ENCODE measurements at regions not wholly inside any gene's neighbourhood (a gene's known extent, or its start where the extent isn't known, plus 50 kb on each side); places are given as distances from the start of the nearest gene placed in this dataset.

DNA sequence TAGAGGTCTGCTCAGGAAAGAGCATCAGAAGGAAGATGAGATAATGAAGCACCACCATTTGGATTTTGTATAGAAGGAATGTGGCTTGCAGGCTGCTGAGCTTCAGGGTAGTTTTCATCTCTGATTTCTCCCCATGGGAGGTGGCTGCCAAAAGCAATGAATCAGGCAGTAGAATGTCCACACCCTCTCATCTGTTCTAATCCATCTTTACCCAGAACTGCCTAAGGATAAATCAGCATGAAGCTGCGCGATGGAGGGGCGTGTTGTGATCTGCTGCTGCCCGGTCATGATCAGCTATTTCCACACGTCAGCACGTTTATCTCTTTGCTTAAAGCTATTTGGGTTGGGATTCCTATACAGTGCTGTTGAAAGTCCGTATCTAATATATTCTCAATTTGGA, 295.4 kb downstream of the FOXA2 start:
- Histone ChIP-seq H3K27ac (no peak overlapping the region), H3K4me3 (no peak overlapping the region)

DNA sequence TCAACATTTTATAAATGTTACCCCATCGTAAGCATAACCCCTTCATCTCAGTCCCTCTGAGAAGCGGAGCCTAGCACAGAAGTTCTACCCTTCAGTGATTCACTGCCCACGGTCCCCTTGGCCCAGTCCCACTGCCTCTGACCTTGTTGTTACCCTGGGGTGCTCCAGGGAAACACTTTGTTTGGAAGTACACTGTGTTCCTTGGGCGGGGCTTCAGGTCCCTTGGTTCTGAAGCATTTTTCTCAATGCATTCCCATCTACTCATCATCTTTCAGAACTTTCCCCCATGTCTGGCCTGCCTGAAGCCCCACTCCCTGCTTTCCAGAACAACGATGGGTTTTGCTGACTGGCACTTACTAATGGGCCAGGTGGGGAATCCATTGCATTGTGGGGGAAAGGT, 296.2 kb downstream of the FOXA2 start:
- peak overlapping the region in 2 of 21 experiments; percentile 36 to 54 for H3K27ac ChIP-seq
- no peak overlapping the region for H3K4me3 ChIP-seq

DNA sequence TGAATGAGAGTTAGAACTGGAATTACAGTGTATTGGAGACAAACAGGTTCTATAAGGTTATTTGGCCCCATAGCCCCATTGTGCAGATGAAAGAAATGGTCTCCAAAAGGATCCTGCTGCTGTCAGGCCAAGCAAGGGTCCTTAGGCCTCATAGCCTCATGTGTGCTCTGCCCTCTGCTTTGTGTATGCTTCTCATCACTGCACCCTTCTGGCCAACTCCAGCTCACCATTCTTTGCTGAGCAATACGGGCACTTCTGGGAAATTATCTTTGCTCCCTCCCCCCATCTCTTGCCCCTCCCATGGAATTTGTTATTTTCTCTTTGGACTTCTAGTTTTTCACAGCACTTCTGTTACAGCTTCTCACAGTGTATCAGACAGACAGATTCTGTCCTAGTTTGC, 298.8 kb downstream of the FOXA2 start:
- no peak overlapping the region for H3K4me3 ChIP-seq
- H3K27ac ChIP-seq = no peak overlapping the region

DNA sequence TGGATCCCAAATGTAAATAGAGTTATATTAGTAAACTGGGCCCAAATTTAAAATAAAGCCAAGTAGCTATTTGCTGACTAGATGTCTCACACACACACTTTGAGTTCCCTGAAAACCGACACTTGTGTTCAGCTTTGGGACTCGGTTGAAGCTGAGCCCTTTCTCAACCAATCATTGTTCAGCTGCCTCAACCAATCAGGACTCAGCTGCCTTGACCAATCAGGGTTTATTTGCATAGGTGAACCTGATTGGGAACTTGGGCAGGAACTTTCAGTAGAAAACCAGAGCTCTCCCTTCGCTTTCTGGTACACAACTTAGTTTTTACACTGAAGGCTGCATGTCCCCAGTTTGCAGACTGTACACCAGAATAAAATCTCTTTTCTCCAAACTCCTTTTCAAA, 301.7 kb downstream of the FOXA2 start:
- Histone ChIP-seq H3K27ac (no peak overlapping the region), H3K4me3 (no peak overlapping the region)

DNA sequence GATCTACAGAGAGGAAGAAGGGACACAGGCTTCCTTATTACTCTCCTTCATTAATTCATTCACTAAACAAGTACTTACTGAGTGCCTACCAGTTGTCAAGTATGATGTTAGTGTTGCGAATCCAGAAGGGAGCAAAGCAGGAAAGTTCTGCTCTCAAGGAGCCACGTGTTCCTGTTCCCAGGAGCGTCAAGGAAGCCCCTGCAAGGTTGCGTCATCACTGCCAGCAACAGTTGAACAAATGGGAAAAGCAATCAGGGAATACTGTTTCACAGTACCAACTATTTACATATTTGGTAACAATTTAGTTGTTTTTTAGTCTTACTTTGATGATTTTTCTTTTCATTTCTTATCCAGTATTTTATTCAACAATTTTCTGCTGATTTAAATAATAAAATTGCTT, 310.0 kb downstream of the FOXA2 start:
- Histone ChIP-seq H3K27ac (no peak overlapping the region), H3K4me3 (no peak overlapping the region)

DNA sequence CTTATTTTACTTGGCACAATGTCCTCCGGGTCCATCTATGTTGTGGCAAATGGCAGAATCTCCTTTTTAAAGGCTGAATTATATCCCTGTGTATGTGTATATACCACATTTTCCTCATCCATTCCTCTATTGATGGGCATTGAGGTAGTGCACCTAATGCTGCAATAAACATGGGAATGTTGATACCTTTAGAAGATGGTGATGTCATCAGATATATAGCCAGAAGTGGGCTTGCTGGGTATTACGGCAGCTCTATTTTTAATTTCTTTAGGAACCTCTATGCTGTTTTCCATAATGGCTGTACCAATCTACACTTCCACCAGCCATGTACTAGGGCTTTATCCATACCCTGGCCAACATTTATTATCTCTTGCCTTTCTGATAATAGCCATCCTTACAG, 315.7 kb downstream of the FOXA2 start:
- no peak overlapping the region for H3K4me3 ChIP-seq
- no peak overlapping the region for H3K27ac ChIP-seq

DNA sequence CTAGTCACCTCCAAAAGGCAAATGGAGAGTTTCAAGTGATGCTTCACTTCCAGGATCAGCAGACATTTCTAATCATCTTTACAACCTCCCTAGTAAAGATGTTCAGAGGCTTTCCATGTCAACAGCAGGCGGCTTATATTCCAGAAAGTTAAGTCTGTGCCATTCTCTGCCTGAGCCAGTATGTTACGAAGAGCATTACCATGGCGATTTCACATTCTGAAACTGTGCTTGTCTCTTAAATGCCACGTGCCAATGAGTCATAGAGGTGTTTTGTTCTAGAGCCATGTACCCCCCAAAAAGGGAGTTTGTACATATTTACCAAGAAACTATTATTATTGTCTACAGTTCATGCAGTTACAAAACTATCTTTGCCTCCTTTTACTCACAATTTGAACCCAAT, 319.5 kb downstream of the FOXA2 start:
- H3K27ac ChIP-seq = no peak overlapping the region
- no peak overlapping the region for H3K4me3 ChIP-seq

DNA sequence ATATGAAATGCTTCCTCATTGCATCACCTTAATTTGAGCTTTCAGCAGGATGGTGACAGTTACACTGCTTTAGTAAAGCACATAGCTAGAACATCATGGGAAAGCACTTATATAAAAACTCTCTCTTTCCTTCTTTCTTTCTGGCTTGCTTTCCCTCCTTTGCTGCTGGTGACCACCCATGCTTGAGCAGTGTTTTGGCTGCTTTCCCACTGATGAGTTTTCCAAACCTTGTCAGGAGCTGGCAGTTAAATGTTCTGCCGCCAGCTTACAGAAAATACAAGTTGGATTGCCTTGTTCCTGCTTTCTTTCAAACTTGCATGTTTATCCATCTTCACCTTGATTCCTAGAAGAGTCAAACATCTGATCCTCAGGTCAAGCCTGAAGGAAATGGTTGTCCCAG, 323.9 kb downstream of the FOXA2 start:
- H3K27ac ChIP-seq = no peak overlapping the region
- no peak overlapping the region for H3K4me3 ChIP-seq

DNA sequence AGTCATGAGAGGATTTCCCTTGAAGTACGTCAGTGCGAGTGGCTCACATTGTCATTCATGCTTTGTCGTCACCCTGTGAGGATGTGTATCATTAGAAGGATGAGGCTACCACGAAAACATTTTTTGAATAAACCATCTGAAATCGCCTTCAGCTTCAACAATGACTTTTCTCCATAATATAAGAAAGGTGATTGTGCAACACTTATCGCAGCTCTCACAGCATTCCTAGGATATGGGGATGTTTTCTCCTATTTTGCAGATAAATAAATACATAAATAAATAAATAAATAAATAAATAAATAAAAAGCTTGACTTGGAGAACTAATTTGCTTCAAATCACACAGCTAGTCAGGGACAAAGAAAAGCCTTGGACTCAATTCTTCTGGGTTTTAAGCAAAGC, 326.5 kb downstream of the FOXA2 start:
- Histone ChIP-seq H3K27ac (no peak overlapping the region), H3K4me3 (no peak overlapping the region)

DNA sequence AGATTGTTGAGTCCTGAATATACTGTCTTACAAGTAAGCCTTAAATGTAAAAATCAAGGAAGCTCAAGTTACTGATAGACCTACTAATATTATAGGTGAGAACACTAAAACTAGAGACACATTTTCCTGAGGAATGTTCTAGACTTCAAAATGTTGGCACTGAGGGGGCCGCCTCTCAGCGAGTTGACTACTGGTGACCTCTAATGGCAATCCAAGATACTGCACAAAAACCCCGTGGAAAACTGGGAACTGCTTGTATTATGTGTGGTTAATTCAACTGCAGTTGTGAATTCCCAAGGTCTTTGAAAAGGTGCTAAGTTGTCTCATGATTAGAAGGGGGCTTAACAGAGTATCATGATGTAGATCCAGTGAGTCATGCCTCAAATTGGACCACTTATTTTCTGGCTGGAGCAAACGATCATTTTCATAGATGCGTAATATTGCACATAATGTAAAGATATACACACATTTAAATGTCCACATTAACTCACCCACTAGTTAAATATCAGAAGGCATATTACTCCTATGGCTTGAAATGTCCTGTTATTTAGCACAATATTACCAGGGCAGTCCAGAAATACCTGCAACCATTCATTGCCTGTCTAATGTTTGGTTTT, 336.2 kb downstream of the FOXA2 start:
- H3K27ac ChIP-seq = no peak overlapping the region
- H3K4me3 ChIP-seq = no peak overlapping the region

DNA sequence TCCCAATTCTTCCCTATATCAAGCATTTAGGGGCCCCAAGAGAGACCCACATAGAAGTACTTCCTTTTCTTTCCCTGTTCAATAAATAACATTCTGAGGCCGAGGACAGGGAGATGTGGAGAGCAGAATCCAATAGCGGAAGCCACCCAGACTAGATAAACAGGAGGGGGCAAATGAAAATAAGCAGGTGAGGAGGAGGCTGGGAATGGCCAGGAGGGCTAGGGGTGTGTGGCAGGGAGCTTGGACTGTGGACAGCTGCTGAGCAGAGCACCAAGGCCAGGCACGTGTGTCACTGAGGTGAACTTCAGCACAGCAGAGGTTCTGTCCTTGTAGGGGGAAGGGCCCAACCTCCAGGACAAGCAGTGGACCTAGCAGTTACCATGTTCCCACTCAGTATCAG, 339.2 kb downstream of the FOXA2 start:
- Histone ChIP-seq H3K4me3 (no peak overlapping the region), H3K27ac (no peak overlapping the region)

DNA sequence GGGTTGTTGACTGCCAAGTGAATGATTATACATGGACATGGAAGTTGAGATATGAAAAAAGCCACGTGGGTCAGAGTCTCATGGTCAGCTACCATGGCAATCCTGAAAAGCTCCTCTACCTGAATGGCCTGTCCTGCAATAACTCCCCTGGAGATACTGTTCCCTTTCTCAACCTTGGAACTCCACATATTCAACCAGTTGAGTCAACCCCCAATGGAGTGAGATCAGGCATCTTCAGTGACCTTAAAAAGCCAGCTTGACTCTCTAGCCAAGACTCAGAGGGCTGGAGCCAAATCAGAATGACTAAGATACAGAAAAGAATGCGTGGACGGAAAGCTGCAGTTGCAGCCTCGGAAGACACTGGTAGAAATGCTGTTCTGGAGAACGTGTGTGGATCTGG, 341.3 kb downstream of the FOXA2 start:
- no peak overlapping the region for H3K4me3 ChIP-seq

DNA sequence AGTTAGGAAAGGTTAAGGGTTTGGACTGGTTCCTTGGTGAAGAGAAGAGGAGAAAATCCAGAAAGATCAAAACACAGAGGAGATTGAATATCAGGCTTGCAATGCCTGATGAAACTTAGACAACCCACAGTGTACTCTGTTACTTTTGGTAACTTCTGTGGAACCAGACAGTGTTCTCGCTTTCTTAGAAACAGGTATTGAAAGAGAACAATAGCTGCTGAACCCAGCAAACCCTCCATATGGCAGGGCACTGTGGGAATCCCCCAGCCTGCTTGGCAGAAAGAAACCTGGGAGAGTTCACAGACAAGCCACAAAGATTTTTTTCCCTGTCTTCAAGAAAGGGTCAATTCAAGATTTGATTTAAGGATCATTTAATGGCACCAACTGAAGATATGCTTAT, 342.8 kb downstream of the FOXA2 start:
- Histone ChIP-seq H3K27ac (no peak overlapping the region), H3K4me3 (no peak overlapping the region)

More for the DNA sequence above, 341.3 kb downstream of the FOXA2 start:
- no peak overlapping the region for H3K27ac ChIP-seq

DNA sequence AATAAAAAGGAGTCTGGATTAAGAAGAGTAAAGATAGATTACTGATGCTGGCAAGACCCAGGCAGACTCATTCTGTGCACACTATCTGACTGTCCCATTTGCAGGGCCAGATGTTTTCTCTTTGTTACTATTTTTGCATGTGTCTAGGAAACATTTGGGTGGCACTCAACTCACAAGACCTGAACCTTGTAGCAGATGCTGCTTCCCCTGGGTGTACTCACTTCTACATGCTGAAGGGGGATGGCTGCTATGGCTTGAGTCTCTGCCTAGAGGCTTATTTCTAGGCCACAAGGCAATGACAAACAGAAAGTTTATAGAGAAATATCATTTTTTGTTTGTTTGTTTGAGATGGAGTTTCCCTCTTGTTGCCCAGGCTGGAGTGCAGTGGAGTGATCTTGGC, 351.4 kb downstream of the FOXA2 start:
- no peak overlapping the region for H3K4me3 ChIP-seq
- H3K27ac ChIP-seq = no peak overlapping the region

DNA sequence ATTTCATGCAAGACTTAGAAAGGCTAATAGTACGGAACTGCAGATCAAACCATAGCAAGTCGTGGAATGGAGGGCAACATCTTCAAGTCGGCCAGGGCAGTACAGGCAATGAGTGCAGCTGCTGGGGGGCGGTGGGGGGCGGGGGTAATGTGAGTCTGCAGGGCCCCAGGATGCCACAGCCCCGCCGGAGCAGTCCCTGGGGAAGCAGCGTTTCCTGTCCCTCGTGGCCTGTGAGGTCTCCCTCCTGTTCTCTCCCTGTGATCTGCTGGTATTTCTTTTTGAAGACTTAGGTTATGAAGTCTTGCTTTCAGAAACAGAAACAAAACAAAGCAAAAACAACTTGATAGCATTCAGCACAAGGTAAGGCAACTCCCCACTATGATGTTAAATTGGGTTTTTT, 351.9 kb downstream of the FOXA2 start:
- H3K4me3 ChIP-seq = no peak overlapping the region
- no peak overlapping the region for H3K27ac ChIP-seq

DNA sequence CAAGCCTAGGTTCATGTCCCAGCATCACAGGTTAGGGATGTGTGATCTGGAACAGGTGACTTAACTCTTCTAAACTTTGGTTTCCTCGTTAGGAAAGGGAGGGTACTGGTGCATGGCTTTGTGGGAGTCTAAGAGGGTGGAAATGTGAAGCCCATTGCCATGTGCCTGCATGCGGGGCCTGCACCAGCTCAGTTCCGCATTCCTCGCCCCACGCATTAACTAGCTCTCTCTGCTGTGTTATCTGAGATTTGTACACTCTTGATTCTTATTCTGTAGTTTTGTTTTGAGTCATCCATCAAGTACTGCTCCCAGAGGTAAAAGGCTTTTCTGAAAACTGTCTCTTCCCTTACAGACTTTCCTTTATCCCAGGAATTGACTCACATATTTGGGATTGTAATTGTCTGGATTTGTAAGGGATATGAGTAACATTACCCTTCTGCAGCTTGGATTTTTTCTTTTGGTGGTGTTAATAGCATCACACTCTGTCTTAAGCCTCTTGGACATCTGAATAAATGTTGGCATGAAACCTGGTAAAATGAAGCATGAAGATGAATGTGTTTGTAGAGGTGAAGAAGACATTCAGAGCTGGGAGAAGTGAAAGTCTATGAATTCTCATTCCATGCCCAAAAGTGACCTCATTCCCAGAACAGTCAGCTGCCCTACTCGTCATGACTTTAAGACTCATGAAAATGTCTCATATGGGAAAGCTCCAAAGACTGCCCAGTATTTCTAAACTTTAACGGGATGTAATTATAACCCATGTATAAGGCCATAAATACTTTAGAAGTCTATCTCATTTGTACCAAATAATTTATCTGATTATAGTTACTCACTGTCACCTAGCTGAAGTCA, 357.3 kb downstream of the FOXA2 start:
- Histone ChIP-seq H3K4me3 (no peak overlapping the region), H3K27ac (no peak overlapping the region)

DNA sequence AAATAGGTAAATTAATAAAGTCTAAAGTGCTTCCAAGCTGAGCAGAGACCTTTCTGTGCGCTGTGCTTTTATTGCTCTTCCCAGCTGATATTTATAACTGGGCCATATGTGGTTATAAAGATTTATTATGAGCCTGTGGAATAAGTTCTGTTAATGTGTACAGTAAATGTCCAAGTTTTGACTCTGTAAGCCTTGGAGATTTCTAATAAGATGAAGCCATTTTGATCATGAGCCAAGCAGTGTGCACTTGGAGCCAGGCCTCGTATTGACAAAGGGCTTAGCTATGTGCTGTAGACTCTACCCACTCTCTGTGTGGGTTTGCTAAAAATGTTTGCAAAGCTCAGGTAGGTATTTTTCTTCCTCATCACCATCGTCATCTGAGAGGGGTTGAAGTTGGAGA, 361.1 kb downstream of the FOXA2 start:
- Histone ChIP-seq H3K4me3 (no peak overlapping the region), H3K27ac (no peak overlapping the region)

DNA sequence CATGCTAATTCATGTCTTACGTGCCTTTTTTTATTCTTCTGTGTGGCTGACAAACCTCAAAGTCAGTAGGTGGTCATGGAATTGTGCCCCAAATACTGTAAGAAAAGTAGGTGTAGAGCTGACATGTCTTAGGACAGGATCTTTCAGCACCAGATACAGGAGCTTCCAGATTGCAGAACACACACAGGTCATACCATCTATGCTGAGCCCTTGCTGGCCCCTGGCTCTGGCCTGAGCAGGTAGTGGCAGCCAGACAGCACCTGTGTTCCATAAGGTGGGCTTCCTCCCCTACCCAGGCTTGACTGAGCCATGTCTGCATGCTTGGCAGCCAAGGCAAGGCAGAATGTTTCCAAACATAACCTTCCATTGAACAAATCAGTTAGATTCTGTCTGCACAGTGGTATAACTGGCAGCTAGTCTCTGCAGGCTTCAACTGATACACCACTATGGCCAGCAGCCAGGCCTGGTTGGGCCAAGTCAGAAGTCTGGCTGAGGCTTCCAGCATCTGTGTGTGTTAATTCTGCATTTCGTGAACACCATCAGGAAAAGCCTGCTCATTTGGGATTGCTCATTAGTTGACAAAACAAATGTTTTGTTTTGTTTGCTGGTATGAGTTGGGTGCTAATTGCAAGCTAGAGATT, 366.5 kb downstream of the FOXA2 start:
- no peak overlapping the region for H3K4me3 ChIP-seq

DNA sequence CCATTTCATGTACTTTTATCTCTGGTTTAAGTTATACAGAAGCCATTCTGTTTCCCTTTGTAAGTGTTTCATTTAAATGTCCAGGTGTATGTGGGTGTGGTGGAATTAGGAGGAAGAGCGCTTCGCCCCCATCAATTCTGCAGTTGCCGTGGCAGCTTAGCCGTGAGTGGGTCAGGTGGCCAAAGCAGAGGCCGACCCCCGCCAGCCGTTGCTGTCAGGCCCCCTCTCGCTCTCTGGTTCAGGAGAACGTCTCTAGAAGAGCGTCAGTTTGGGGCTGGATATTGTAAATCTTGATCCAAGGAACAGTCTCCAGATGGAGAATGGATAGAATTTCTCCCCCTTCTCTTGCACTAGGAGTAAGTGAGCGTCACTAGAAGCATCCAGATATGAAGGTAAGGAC, 367.4 kb downstream of the FOXA2 start:
- no peak overlapping the region for H3K27ac ChIP-seq
- H3K4me3 ChIP-seq = no peak overlapping the region

More for the DNA sequence above, 366.5 kb downstream of the FOXA2 start:
- H3K27ac ChIP-seq = no peak overlapping the region

DNA sequence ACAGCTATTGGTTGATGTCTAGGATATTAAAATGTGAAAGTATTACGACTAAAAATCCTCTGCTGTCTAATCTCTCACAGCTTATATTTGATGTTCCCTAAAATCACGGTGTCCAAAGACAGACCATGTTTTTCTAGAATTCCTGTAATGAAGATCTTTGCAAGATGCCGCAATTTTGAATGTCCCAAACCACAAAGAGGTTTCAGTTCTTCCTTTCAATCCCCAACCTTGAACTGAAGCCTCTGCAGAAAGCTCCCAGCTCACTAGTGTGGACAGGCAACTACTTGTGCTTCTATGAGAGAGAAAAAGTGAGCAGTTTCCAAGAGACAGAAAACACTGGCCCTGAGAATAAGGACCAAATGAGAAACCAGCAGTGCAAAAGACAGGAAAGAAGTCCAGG, 370.1 kb downstream of the FOXA2 start:
- Histone ChIP-seq H3K4me3 (no peak overlapping the region), H3K27ac (no peak overlapping the region)

DNA sequence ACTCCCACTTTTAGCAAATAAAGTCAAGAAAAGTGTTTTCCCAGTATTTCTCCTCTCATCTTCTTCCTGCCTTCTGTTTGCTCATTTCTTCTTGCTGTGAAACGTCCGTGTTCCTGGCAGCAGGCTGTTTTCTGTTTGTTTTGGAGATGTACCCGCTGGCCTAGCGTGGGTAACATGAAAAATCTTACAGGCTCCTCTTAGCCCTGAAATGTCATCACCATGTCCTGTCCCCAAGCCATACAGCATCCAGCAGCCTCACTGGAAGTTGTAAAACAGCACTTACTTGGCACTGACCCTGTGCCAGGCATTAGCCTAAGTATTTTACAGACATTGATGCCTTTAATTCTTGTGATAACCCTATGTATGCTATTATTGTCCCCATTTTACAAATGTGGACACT, 371.1 kb downstream of the FOXA2 start:
- H3K4me3 ChIP-seq = no peak overlapping the region

More for the DNA sequence above, 371.1 kb downstream of the FOXA2 start:
- H3K27ac ChIP-seq = no peak overlapping the region

Measured in skin epidermis (tissue), 12 donors.